WI38 (cell line): ENCODE measurements at regions not wholly inside any gene's neighbourhood (a gene's known extent, or its start where the extent isn't known, plus 50 kb on each side); places are given as distances from the start of the nearest gene placed in this dataset.

Experiments
- H3K4me3 ChIP-seq: 2 replicates; pipeline ENCODE4 v1.5.1; 2011; ENCODE audit warnings: low read depth, mild to moderate bottlenecking, control low read depth, low read length
- CTCF ChIP-seq: IDR thresholded peaks from 2 replicates; pipeline ENCODE4 v1.5.1; 2012; ENCODE audit warnings: low read depth, mild to moderate bottlenecking, control low read depth, low read length

GRCh38 chr11:82676483-82677094, 57.1 kb downstream of the FAM181B start:
- no peak overlapping the region for H3K4me3 ChIP-seq
- peak; percentile 24; the same call in 1 of the 2 replicates for TF ChIP-seq CTCF

- TF ChIP-seq CTCF, result no peak
Observed at GRCh38 chr11:82675838-82676237, 57.8 kb downstream of the FAM181B start.

GRCh38 chr11:82673631-82674030, 60.0 kb downstream of the FAM181B start:
- H3K4me3 ChIP-seq, result no peak overlapping the region
- TF ChIP-seq CTCF, result no peak

More at GRCh38 chr11:82675838-82676237, 57.8 kb downstream of the FAM181B start:
- H3K4me3 ChIP-seq, result no peak overlapping the region

- TF ChIP-seq CTCF, result no peak
- H3K4me3 ChIP-seq, result no peak overlapping the region
Observed at GRCh38 chr11:82671451-82671850, 62.2 kb downstream of the FAM181B start.

- no peak for TF ChIP-seq CTCF
- no peak overlapping the region for H3K4me3 ChIP-seq
Observed at GRCh38 chr11:82663535-82663934, 70.1 kb downstream of the FAM181B start.

- TF ChIP-seq CTCF, result no peak
- no peak overlapping the region for H3K4me3 ChIP-seq
Observed at GRCh38 chr11:82653752-82654151, 79.9 kb downstream of the FAM181B start.

GRCh38 chr11:82639251-82639650, 94.4 kb downstream of the FAM181B start:
- H3K4me3 ChIP-seq, result no peak overlapping the region
- no peak for TF ChIP-seq CTCF
